GM23338 (cell line): ENCODE measurements at regions not wholly inside any gene's neighbourhood (a gene's known extent, or its start where the extent isn't known, plus 50 kb on each side); places are given as distances from the start of the nearest gene placed in this dataset.

Source experiments
- ATAC-seq: fragments of 200-7000 bp; cut with Tn5 transposase; 3 replicates; pipeline ENCODE4 v1.9.1; 2020
- DNase-seq: peaks from one replicate; pipeline ENCODE4 v3.0.0-alpha.2; 2015; ENCODE audit warnings: low spot score
- H2AFZ ChIP-seq: fragments of 200-600 bp; sonication (generic); 2 replicates; pipeline ENCODE4 v1.8.0; 2016; ENCODE audit warnings: antibody characterized with exemption, mild to moderate bottlenecking, moderate library complexity
- H3F3A ChIP-seq: fragments of 200-600 bp; sonication (generic); replicated peaks from 2 replicates; pipeline ENCODE4 v1.8.0; 2017; ENCODE audit warnings: antibody characterized with exemption, mixed run types, low read depth
- H3K27ac ChIP-seq: fragments of 200-600 bp; sonication (generic); 2 replicates; pipeline ENCODE4 v1.6.1; 2016; ENCODE audit warnings: low read depth
- H3K27me3 ChIP-seq: fragments of 200-600 bp; sonication (generic); 2 replicates; pipeline ENCODE4 v1.8.0; 2016; ENCODE audit warnings: mild to moderate bottlenecking, mixed run types, moderate library complexity; ENCODE audit not compliant: insufficient read depth
- H3K36me3 ChIP-seq: fragments of 200-600 bp; sonication (generic); 2 replicates; pipeline ENCODE4 v1.8.0; 2016; ENCODE audit warnings: mild to moderate bottlenecking; ENCODE audit not compliant: insufficient read depth
- H3K4me1 ChIP-seq: fragments of 200-600 bp; sonication (generic); 2 replicates; pipeline ENCODE4 v1.8.0; 2016; ENCODE audit warnings: mild to moderate bottlenecking, moderate library complexity; ENCODE audit not compliant: insufficient read depth
- H3K4me2 ChIP-seq: fragments of 200-600 bp; sonication (generic); 2 replicates; pipeline ENCODE4 v1.7.1; 2017; ENCODE audit warnings: mixed run types
- H3K4me3 ChIP-seq: fragments of 200-600 bp; sonication (generic); 2 replicates; pipeline ENCODE4 v1.6.1; 2016; ENCODE audit warnings: mixed run types
- H3K79me2 ChIP-seq: fragments of 200-600 bp; sonication (generic); replicated peaks from 2 replicates; pipeline ENCODE4 v1.8.0; 2017; ENCODE audit warnings: mild to moderate bottlenecking; ENCODE audit not compliant: insufficient read depth
- H3K9me2 ChIP-seq: fragments of 200-600 bp; sonication (generic); 2 replicates; pipeline ENCODE4 v1.8.0; 2017; ENCODE audit not compliant: insufficient read depth
- H4K20me1 ChIP-seq: fragments of 200-600 bp; sonication (generic); replicated peaks from 2 replicates; pipeline ENCODE4 v1.8.0; 2017; ENCODE audit warnings: mild to moderate bottlenecking; ENCODE audit not compliant: insufficient read depth
- H3K27ac Mint-ChIP-seq: 2 replicates; pipeline ENCODE4 v1.8.0; 2020; ENCODE audit warnings: inconsistent platforms, mild to moderate bottlenecking, moderate library complexity, mixed read lengths
- H3K27me3 Mint-ChIP-seq: 3 replicates; pipeline ENCODE4 v1.8.0; 2022; ENCODE audit warnings: low read depth, mild to moderate bottlenecking, moderate library complexity, mixed read lengths, inconsistent platforms; ENCODE audit not compliant: insufficient read depth, poor library complexity
- H3K36me3 Mint-ChIP-seq: 3 replicates; pipeline ENCODE4 v1.8.0; 2021; ENCODE audit warnings: low read depth, mild to moderate bottlenecking, inconsistent platforms, moderate library complexity, mixed read lengths
- H3K4me1 Mint-ChIP-seq: 3 replicates; pipeline ENCODE4 v1.8.0; 2020; ENCODE audit warnings: mild to moderate bottlenecking, inconsistent platforms, mixed read lengths
- H3K4me3 Mint-ChIP-seq: 3 replicates; pipeline ENCODE4 v1.8.0; 2021; ENCODE audit warnings: moderate library complexity, mild to moderate bottlenecking, inconsistent platforms, mixed read lengths
- H3K9me3 Mint-ChIP-seq: 3 replicates; pipeline ENCODE4 v1.8.0; 2020; ENCODE audit warnings: moderate library complexity, mild to moderate bottlenecking, inconsistent platforms, mixed read lengths
- CREB1 ChIP-seq: fragments of 250-450 bp; sonication (Bioruptor Pico); IDR thresholded peaks from 2 replicates; pipeline ENCODE4 v1.5.0; 2020; ENCODE audit warnings: low read depth, mild to moderate bottlenecking, moderate library complexity
- CTCF ChIP-seq, 2 experiments: fragments of 200-600 bp in 1 of 2; sonication (generic) in 1 of 2; conservative IDR thresholded peaks; 2 replicates each; pipeline versions ENCODE4 v1.5.1 to v1.6.1; 2016 to 2017; ENCODE audit warnings: antibody characterized with exemption in 2 of 2, low read depth in 2 of 2, mild to moderate bottlenecking in 2 of 2, moderate library complexity in 1 of 2
- ETS1 ChIP-seq: IDR thresholded peaks from 2 replicates; pipeline ENCODE4 v1.6.1; 2016; ENCODE audit warnings: antibody characterized with exemption
- EZH2 ChIP-seq: fragments of 200-600 bp; sonication (generic); IDR thresholded peaks from one replicate; pipeline ENCODE4 v1.8.0; 2017; ENCODE audit warnings: antibody characterized with exemption, mild to moderate bottlenecking, low read depth; ENCODE audit not compliant: unreplicated experiment
- EZH2phosphoT487 ChIP-seq: fragments of 200-600 bp; sonication (generic); IDR thresholded peaks from one replicate; pipeline ENCODE4 v1.8.1; 2018; ENCODE audit warnings: antibody characterized with exemption; ENCODE audit not compliant: unreplicated experiment
- JUNB ChIP-seq: IDR thresholded peaks from one replicate; pipeline ENCODE4 v1.6.1; 2016; ENCODE audit warnings: antibody characterized with exemption; ENCODE audit not compliant: unreplicated experiment
- NANOG ChIP-seq: IDR thresholded peaks from 2 replicates; pipeline ENCODE4 v1.6.1; 2016; ENCODE audit warnings: antibody characterized with exemption, borderline replicate concordance
- POLR2AphosphoS5 ChIP-seq: IDR thresholded peaks from 2 replicates; pipeline ENCODE4 v1.6.1; 2016; ENCODE audit warnings: antibody characterized with exemption, low read depth
- REST ChIP-seq: IDR thresholded peaks from one replicate; pipeline ENCODE4 v1.6.1; 2018; ENCODE audit warnings: antibody characterized with exemption; ENCODE audit not compliant: unreplicated experiment
- STAT1 ChIP-seq: IDR thresholded peaks from one replicate; pipeline ENCODE4 v1.6.1; 2016; ENCODE audit warnings: antibody characterized with exemption; ENCODE audit not compliant: unreplicated experiment
- ZNF114 ChIP-seq: fragments of 250-450 bp; sonication (Bioruptor Pico); IDR thresholded peaks from 2 replicates; pipeline ENCODE4 v1.5.0; 2020; ENCODE audit warnings: mild to moderate bottlenecking, moderate library complexity
- ZNF331 ChIP-seq: fragments of 250-450 bp; sonication (Bioruptor Pico); IDR thresholded peaks from 2 replicates; pipeline ENCODE4 v1.5.0; 2020; ENCODE audit warnings: low read depth, mild to moderate bottlenecking, moderate library complexity
- ZNF462 ChIP-seq: fragments of 250-450 bp; sonication (Bioruptor Pico); IDR thresholded peaks from 2 replicates; pipeline ENCODE4 v1.5.0; 2020; ENCODE audit warnings: mild to moderate bottlenecking, moderate library complexity

GRCh38 chr15:26165546-26165945, 302.4 kb upstream of the ATP10A start (continued):
- TF ChIP-seq ZNF462 (CRISPR knock-in tag): no peak

- no peak for ATAC-seq
- no peak overlapping the region for H3K4me3 Mint-ChIP-seq
- Histone ChIP-seq H3K27ac (no peak overlapping the region), H3K36me3 (no peaks in the 10 kb centered on the region), H3K4me1 (no peaks in the 10 kb centered on the region), H3K27me3 (no peaks in the 10 kb centered on the region), H3K9me2 (peaks cover 18% of the 10 kb centered on the region), H3F3A (no peaks in the 10 kb centered on the region), H3K79me2 (no peaks in the 10 kb centered on the region), H2AFZ (peak overlapping the region; percentile 60; the same call in 1 of the 2 replicates), H3K4me3 (no peak overlapping the region), H3K4me2 (no peak overlapping the region), H4K20me1 (no peaks in the 10 kb centered on the region)
- H3K9me3 Mint-ChIP-seq: no peaks in the 10 kb centered on the region
- H3K4me1 Mint-ChIP-seq: no peaks in the 10 kb centered on the region; the same call in 2 of the 3 replicates
- H3K27me3 Mint-ChIP-seq: peaks cover 4% of the 10 kb centered on the region
- no peak overlapping the region for H3K27ac Mint-ChIP-seq
- H3K36me3 Mint-ChIP-seq: no peaks in the 10 kb centered on the region; the same call in 2 of the 3 replicates
- no peak for DNase-seq
- no peak for TF ChIP-seq JUNB
- TF ChIP-seq EZH2phosphoT487: no peak
- no peak for TF ChIP-seq NANOG
- TF ChIP-seq STAT1: no peak
- TF ChIP-seq ETS1: no peak
- TF ChIP-seq ZNF331 (CRISPR knock-in tag): no peak
- TF ChIP-seq POLR2AphosphoS5: no peak
- no peak for TF ChIP-seq EZH2
- TF ChIP-seq CTCF (conservative IDR thresholded peaks at IDR 0.05; ENCODE audit: low read depth in 2 of 2): no peak
- TF ChIP-seq CREB1 (CRISPR knock-in tag): no peak
- TF ChIP-seq ZNF114 (CRISPR knock-in tag): no peak
- no peak for TF ChIP-seq REST
Measured at GRCh38 chr15:26160343-26160742, 297.2 kb upstream of the ATP10A start.
